ENCODE measurements at regions not wholly inside any gene's neighbourhood (a gene's known extent, or its start where the extent isn't known, plus 50 kb on each side); places are given as distances from the start of the nearest gene placed in this dataset.

DNA sequence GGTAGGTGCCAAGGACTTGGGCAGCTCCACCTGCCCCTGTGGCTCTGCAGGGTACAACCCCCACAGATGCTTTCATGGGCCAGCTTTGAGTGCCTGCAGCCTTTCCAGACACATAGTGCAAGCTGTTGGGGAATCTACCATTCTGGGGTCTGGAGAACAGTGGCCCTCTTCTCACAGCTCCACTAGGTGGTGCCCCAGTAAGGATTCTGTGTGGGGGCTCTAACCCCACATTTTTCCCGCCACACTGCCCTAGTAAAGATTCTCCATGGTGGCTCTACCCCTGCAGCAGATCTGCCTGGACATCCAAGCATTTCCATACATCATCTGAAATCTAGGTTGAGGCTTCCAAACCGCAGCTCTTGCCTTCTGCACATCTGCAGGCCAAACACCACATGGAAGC, 149.7 kb upstream of the FNDC3A start:
- TF ChIP-seq, protein P1, sequence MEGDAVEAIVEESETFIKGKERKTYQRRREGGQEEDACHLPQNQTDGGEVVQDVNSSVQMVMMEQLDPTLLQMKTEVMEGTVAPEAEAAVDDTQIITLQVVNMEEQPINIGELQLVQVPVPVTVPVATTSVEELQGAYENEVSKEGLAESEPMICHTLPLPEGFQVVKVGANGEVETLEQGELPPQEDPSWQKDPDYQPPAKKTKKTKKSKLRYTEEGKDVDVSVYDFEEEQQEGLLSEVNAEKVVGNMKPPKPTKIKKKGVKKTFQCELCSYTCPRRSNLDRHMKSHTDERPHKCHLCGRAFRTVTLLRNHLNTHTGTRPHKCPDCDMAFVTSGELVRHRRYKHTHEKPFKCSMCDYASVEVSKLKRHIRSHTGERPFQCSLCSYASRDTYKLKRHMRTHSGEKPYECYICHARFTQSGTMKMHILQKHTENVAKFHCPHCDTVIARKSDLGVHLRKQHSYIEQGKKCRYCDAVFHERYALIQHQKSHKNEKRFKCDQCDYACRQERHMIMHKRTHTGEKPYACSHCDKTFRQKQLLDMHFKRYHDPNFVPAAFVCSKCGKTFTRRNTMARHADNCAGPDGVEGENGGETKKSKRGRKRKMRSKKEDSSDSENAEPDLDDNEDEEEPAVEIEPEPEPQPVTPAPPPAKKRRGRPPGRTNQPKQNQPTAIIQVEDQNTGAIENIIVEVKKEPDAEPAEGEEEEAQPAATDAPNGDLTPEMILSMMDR (IDR thresholded peaks at IDR 0.05) = no peak
- TF ChIP-seq POLR2A (IDR thresholded peaks at IDR 0.05) = no peak

All from uterus (tissue), 2 donors.